ENCODE measurements at regions not wholly inside any gene's neighbourhood (a gene's known extent, or its start where the extent isn't known, plus 50 kb on each side); places are given as distances from the start of the nearest gene placed in this dataset.

DNA sequence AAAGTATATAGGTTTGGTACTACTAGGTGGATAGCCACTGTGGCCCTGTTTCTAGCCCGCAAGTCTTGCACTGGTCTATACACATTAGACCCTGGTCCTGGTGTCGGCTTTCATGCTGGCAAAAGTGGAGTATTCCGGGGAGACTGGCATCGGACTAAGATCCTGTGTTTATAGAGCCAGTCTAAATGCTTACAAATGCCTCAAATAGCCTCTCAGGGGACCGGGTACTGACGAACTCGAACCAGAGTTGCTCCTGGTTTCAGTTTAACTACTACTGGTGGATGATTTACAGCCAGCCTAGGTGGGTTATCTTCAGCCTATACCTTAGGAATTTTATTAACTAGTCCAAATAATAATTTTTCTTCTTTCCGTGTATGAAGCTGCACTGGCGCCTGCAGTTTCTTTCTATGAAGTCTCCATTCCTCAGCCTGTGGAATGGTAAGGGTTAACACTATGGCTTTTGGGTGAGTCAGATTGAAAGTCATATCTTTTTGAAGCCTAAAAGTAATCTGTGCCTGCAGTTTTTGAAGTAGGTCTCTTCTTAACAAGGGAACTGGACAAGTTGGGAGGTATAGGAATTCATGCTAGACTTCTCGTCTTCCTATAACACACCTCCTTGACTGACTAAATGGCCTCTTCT lies 51.3 kb downstream of the OR10H4 start:
- FAIRE-seq = no peak
- DNase-seq (ENCODE audit: low spot score in 2 of 2) = no peak

DNA sequence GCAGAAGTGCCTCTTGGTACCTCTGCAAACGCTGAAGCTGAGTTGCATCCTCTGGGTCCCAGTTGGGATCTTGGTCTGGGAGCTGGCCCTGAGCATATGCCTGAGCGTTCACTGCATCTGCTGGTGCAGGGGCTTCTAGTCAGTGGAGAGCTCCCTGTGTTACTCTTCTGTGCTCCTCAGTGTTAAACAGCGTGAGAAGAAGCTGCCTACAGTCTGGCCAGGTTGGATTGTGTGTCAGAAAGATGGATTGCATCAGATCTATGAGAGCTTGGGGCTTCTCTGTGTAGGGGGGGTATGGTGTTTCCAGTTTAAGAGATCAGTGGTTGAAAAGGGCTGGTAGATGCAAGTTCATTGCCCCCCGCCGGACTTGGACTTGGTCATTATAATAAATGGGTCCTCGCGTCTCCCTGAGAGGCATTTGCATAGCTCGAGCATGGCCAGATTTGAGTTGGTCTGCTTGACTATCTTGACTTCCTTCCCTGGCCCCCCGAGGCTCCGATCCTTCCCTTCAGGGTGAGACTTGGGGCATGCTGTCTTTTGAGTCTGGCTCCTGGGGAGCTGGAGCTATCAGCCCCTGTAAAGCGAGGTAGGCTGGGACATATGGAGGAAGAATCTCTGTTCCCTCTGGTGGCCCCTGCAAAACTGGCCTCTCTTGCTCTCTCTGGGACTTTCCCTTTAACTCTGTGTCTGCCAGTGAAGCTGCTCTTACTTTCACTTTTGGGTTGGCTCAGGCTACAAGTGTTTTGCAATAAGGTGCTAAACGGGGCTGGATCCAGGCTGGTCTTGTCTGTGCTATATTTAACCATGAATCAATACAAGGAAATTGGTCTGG lies 52.9 kb downstream of the OR10H4 start:
- DNase-seq (ENCODE audit: low spot score in 2 of 2) (no peak), FAIRE-seq (no peak)

DNA sequence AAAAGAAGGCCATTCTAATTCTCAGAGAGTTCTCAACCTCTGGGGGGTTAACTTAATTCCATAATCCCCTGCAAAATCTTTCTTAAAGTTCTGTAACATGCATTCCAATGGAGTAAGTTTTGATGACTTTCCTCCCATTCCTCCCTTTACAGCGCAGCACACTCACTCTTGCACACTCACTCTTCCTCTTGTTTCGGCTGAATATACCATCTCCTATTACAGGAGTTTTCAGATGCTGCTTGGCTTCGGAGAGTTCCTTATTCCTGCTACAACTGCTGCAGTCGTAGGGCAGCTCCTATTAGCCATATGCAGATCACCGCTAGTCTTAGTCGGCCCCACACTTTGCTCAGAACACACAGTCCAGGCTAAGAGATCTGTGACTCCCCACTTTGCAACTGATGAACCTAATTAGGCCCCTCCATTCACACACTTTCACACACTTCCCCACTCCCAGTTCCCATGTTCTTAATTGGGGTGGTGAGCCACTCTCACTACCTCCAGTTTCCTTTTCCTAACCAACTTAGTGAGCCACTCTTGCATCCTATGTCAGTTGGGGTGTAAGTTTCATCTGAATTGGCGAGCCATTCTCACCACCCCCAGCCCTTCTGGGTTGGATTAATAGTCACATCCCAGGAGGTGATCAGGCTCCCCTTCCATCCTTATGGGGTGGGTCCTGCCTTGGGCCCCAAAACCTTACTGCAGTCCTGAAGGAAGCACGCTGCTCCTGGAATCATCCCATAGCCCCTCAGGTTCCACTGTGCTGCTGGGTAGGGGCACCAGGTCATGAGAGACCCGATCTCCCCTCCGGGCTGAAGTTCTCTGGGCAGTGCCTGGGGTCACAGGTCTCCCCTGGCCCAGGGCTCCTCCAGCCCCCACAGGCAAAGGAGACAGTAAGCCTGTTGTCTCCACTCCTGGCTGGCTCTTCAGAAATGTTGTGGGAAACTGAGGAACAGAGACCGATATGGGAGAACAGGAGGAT lies 53.9 kb downstream of the OR10H4 start:
- DNase-seq (ENCODE audit: low spot score in 2 of 2) (no peak), FAIRE-seq (no peak)

DNA sequence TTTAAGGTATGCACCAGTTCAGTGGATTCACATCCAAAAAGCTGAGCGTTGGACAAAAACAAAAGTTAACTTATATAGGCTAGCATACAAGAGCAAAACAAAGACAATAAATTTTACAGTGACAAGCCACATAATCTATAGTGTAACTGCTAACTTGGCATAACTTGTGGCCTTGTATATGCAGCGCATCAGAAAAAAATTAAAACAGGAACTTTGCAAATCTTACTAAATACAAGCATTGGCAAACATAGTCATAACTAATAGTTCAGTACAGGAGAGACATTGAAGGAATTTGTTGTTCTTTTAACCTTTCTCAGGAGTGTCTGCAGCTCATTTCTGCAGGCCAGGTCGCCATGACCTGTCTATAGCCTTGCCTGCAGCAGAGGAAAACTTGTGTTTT lies 54.6 kb downstream of the OR10H4 start:
- DNase-seq (ENCODE audit: low spot score in 2 of 2) (no peak), FAIRE-seq (no peak)

DNA sequence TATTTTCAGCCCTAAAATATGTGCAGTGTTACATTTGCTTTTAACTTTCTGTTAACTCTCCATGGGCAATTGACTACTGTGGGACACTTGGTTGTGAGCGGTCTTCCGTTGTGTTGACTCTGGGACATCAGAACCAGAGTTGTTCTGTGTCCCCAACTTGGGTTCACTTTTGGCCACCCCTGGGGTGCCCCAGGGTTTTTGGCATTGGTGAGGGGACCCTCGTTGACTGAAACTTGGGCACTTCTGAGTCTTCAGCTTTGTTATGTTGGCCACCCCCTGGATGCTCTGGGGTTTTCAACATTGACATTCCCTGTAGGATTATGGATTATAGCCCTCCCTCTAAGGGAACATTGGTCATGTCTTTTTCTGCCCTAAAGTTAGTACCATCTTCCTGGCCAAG lies 57.1 kb downstream of the OR10H4 start:
- no peak for FAIRE-seq
- DNase-seq (ENCODE audit: low spot score in 2 of 2) = no peak

DNA sequence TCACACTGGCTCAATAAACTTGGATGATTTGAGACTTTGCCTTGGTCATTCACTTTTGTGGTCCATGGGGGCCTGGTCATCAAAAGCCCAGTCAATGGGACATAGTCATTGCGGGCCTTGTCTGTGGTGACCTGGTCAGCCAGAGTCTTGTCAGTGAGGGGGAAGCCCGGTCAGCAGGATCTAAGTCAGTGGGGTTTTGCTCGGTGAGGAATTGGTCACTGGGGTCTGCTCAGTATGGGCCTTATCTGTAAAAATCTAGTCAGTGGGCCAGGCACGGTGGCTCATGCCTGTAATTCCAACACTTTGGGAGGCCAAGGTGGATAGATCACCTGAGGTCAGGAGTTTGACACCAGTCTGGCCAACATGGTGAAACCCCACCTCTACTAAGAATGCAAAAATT lies 63.7 kb upstream of the TPM4 start:
- FAIRE-seq (no peak), DNase-seq (ENCODE audit: low spot score in 2 of 2) (no peak)

DNA sequence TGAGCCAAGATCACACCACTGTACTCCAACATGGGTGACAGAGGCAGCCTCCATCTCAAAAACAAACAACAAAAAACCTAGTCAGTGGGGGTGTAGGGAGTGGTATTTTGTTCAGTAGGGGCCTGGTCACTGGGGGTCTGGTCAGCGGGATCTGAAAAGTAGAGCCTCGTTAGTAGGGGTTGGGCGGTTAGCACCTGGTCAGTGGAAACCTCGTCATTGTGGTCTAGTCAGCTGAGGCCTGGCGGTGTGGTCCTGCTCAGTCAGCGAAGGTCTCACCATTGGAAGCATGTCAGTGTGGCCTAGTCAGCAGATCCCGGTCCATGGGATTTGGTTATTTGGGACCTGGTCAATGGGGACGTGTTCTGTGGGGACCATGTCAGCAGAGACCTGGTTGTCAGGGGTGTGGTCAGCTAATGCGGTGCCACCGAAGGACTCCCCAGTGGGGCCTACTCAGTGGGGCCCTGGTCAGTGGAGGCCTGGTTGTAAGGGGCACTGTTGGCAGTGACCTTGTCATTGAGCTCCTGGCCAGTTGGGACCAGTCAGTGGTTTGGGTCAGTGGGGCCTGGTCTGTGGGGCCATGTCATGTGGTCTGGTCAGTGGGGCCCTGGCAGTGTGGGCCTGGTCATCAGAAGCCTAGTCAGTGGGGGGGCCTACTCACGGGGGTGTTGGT lies 63.0 kb upstream of the TPM4 start:
- no peak for FAIRE-seq

DNA sequence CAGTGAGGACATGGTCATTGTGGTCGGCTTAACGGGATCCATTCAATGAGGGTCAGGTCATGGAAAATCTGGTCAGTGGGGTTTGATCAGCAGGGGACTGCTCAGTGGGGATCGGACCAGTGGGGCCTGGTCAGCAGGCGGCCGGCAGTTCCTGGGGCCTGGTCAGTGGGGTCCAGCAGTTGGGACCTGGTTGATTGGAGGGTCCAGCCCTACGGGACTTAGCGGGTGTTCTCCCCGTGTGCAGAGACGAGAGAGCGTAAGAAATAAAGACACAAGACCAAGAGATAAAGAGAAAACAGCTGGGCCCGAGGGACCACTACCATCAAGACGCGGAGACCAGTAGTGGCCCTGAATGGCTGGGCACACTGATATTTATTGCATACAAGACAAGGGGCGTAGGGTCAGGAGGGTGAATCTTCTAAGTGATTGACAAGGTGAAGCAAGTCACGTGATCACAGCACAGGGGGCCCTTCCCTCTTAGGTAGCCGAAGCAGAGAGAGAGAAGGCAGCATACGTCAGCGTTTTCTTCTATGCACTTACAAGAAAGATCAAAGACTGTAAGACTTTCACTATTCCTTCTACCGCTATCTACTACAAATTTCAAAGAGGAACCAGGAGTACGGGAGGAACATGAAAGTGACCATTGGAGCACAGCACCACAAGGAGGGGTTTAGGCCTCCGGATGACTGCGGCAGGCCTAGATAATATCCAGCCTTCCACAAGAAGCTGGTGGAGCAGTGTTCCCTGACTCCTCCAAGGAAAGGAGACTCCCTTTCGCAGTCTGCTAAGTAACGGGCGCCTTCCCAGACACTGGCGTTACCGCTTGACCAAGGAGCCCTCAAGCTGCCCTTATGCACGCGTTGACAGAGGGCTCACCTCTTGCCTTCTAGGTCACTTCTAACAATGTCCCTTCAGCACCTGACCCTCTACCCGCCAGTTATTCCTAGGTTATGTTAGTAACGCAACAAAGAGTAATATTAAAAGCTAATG lies 62.1 kb upstream of the TPM4 start:
- DNase-seq (ENCODE audit: low spot score in 2 of 2) = no peak
- FAIRE-seq = no peak

More for the DNA sequence above, 63.0 kb upstream of the TPM4 start:
- no peak for DNase-seq (ENCODE audit: low spot score in 2 of 2)

DNA sequence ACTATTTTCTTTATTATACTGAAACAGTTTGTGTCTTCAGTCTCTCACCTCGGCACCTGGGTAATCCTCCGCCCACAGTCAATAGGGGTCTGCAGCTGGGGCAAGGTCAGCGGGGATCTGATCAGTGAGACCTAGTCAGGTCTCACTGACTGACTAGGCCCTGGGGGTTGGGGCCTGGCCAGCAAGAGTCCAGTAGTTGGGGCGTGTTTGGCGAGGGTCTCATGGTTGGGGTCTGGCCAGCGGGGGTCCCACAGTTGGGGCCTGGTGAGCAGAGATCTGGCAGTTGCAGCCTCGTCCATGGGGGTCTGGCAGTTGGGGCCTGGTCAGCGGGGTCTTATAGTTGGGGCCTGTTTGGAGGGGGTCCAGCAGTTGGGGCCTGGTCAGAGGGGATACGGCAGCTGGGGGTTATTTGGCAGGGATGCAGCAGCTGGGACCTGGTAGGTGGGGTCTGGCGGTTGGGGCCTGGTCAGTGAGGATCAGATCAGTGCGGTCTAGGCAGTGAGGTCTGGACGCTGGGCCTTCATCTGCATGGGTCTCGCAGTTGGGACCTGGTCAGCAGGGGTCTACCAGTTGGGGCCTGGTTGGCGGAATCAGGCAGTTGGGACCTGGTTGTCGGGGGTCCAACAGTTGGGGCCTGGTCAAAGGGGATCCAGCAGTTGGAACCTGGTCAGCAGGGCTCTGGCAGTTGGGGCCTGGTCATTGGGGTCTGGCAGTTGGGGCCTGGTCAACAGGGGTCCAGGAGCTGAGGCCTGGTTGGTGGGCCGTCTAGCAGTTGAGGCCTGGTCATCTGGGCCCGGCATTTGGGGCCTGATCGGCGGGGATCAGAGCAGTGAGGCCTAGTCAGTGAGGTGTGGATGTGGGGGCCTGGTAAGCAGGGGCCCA lies 61.1 kb upstream of the TPM4 start:
- DNase-seq (ENCODE audit: low spot score in 2 of 2) (no peak), FAIRE-seq (no peak)

DNA sequence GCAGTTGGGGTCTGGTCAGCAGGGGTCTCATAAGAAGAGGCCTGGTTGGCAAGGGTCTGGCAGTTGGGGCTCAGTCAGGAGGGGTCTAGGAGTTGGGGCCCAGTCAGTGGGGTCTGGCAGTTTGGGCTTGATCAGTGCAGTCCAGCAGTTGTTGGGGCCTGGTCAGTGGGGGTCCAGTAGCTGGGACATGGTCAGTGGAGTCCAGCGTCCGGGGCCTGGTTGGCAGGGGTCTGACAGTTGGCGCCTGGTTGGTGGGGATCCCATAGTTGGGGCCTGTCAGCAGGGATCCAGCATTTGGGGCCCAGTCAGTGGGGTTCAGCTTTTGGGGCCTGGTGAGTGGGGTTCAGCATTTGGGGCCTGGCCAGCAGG lies 60.5 kb upstream of the TPM4 start:
- no peak for DNase-seq (ENCODE audit: low spot score in 2 of 2)
- FAIRE-seq = no peak

DNA sequence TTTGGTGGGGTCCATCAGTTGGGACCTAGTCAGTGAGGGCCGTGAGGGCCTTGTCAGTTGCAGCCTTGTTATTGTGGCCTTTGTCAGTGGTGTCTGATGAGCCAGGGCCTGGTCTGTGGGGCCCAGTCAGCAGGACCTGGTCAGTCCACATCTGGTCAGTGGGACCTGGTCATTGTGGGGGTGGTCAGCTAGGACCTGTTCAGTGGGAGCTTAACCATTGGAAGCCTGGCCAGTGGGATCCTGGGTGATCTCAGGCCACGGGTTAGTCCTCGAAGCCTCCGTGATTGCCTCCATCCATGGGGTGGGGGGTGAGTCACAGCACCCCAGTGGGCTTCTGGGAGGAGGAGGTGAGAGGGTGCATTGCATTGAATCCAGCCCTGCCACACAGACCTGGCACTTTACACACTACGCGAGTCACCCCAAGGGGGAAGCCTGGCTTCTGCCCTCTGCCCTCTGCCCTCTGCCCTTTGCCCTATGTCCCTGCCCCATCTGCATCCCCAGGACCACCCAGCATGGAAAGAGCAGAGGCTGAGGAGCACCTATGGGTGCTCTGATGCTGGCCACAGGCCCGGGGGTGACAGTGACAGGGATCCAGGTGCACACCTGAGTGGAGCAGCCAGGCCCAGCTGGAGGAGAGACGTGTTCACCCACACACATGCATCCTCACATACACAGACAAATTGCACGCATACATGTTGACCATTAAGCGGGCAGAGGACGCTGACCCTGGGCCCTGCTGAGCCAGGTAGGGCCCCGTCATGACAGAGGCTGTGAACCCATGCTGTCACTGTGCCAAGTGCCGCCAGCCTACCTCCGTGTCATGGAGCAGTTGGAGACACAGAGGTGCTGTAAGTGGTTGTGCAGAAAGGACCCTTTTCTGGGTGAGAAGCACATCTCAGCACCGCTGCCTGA lies 59.8 kb upstream of the TPM4 start:
- DNase-seq (ENCODE audit: low spot score in 2 of 2) = no peak

DNA sequence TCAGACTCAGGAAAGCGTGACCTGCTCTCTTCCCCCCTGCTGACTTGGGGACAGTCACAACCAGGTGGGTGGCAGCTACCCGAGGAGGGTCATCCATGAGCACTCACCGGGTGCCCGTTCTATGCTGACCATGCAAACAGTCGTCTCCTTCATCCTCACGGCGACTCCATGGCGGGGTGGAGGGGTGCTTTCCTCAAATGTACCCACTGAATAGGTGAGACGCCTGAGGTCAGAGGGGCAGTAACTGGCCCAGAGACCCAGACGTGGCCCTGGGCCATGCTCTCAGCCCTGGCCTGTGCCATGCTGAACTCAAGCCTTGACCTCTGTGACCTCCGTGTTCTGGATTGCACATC lies 59.2 kb upstream of the TPM4 start:
- DNase-seq (ENCODE audit: low spot score in 2 of 2) (no peak), FAIRE-seq (no peak)

More for the DNA sequence above, 59.8 kb upstream of the TPM4 start:
- no peak for FAIRE-seq

DNA sequence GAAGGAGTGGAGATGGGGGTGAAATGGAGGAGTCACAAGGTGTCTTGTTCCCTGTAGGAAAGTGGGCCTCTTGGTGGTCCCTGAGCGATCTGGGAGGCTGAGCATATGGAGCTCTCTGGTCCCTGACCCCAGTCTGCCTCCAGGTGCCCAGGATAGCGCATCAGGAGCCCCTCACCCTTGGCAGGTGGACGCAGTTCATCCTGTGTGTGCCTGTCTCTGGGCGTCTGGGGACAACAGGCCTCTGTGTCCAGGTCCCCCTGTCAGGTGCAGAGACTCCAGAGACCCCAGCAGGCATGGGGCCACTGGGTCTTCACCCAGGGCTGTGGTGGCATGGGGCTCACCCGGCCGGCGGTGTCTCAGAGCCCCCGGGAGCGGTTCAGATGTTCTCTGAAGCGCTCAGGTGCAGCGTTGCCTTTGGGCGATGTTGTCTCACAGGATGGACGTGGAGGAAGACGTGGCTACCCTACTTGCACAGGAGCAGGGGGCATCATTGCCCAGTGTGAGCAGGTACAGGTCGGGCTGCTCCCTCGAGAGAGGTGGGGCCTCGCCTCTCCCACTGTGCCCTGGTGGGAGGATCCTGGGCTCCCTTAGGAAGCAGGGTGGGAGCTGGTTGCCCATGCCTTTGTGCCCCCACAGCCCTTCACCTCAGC lies 58.1 kb upstream of the TPM4 start:
- FAIRE-seq (no peak), DNase-seq (ENCODE audit: low spot score in 2 of 2) (no peak)

DNA sequence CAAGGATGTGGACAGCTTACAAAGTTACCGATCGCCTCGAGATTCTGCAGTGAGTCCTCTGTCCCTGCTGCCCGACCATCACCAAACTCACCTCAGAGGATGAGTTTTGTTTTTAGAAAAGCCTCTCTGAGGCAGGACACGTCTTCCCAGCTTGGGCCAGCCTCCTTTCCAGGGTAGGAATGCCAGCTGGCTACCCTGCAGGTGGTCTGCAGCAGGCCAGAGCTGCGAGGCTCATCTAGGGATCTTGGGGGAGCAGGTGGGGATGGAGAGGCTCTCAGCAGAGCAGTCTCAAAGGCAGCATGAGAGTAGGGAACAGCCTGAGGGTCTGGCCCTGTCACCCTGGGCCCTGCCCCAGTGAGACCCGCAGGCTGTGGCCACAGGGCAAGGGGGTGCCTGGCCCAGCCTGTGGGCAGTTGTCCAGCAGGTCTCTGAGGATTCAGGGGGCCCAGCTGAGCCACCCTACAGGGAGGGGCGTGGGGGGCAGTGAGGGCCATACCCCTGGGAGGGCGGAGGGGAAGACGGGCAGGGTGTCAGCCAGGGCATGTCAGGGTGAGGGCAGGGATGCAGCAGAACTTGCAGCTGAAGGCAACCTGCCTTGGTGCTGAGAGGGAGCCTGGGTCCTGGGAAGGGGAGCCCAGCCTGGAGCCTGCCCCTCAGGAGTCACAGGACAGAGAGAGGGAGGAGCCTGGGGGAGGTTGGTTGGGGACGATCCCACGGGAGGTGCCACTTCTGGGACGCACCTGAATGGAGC lies 57.3 kb upstream of the TPM4 start:
- FAIRE-seq (no peak), DNase-seq (ENCODE audit: low spot score in 2 of 2) (no peak)

DNA sequence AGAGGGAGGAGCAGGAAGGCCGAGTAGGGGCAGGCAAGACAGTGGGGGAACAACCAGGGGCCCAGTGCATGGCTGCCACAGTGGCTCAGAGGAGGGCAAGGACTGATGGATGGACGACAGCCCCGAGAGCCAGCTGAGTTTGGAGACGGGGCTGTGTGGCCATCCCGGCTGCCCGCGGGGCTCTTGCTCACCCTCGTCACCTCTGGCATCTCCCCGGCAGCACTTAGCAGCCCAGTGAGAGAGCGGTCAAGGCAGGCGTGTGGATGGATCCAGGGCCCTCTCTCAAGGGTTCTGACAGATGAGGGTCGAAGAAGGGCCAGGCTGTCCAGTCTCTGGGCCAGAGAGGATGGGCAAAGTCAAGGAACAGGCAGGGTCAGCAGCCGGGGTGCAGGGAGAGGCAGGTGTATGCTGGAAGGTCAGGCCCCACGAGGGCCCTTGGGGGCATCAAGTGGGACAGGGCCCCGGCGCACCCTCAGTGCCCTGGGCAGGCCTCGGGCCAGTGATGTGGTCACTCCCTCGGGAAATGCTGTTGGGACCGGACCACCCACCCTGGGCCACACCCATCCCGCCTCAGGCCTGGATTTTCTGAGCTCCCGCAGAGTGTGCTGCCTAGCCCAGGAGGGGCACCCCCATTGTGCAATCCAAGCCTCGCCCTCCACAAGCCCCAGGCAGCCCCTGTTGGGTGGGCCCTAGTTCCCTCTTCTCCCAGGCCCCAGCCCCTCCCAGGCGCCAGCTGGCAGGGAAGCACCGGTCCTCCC lies 56.4 kb upstream of the TPM4 start:
- FAIRE-seq (no peak), DNase-seq (ENCODE audit: low spot score in 2 of 2) (no peak)
